Gastroesophageal sphincter (tissue), 4 donors: ENCODE measurements at regions not wholly inside any gene's neighbourhood (a gene's known extent, or its start where the extent isn't known, plus 50 kb on each side); places are given as distances from the start of the nearest gene placed in this dataset.

Experiments used
- ATAC-seq: fragments of 150-250 bp; one replicate; pipeline ENCODE4 v1.9.1; 2016; ENCODE audit warnings: mild to moderate bottlenecking, moderate library complexity
- H3K27ac ChIP-seq, 4 donors: fragments of 200-600 bp; sonication (generic) in 3 of 4; 1 replicate in 3 of 4; 2 replicates in 1 of 4; pipeline ENCODE4 v1.5.1; 2016 to 2019
- H3K27me3 ChIP-seq: fragments of 200-600 bp; sonication (generic); one replicate; pipeline ENCODE4 v1.5.1; 2019
- H3K36me3 ChIP-seq, 2 donors: fragments of 200-600 bp; sonication (generic); one replicate each; pipeline ENCODE4 v1.5.1; 2019; ENCODE audit warnings: control low read depth in 1 of 2
- H3K4me1 ChIP-seq, 3 donors: fragments of 200-600 bp; sonication (generic); 1 replicate in 2 of 3; 2 replicates in 1 of 3; pipeline ENCODE4 v1.5.1; 2016 to 2019; ENCODE audit warnings: control low read depth in 2 of 3
- H3K4me3 ChIP-seq, 2 donors: fragments of 200-600 bp; sonication (generic); one replicate each; pipeline ENCODE4 v1.5.1; 2019; ENCODE audit warnings: mild to moderate bottlenecking in 1 of 2, moderate library complexity in 1 of 2
- H3K9me3 ChIP-seq, 3 donors: fragments of 200-600 bp; sonication (generic); one replicate each; pipeline ENCODE4 v1.5.1; 2017 to 2019; ENCODE audit warnings: control low read depth in 2 of 3
- CTCF ChIP-seq, 4 experiments: fragments of 200-600 bp in 2 of 4; fragments of 450-650 bp in 2 of 4; sonication (generic) in 1 of 4; IDR thresholded peaks; one replicate each; pipeline ENCODE4 v1.5.1; 2017 to 2019; ENCODE audit warnings: antibody characterized with exemption in 4 of 4, mild to moderate bottlenecking in 2 of 4, moderate library complexity in 2 of 4
- EP300 ChIP-seq: sonication (generic); formaldehyde crosslinking; IDR thresholded peaks from one replicate; pipeline ENCODE4 v1.6.1; 2017; ENCODE audit warnings: antibody characterized with exemption, mild to moderate bottlenecking
- POLR2A ChIP-seq, 2 donors: fragments of 450-650 bp; IDR thresholded peaks; one replicate each; pipeline ENCODE4 v1.6.1; 2017; ENCODE audit warnings: antibody characterized with exemption in 2 of 2, mild to moderate bottlenecking in 2 of 2, moderate library complexity in 1 of 2
- POLR2AphosphoS5 ChIP-seq: sonication (generic); formaldehyde crosslinking; IDR thresholded peaks from one replicate; pipeline ENCODE4 v1.6.1; 2017; ENCODE audit warnings: antibody characterized with exemption
- WGBS, 2 donors: methylation state at CpG; one replicate each; pipeline ENCODE4 v1.1.5; 2018; ENCODE audit warnings: low coverage in 1 of 2; 5-methylcytosine and 5-hydroxymethylcytosine counted together

GRCh38 chr2:76288598-76288997, 577.9 kb upstream of the GCFC2 start:
- no peak overlapping the region for H3K4me3 ChIP-seq
- 18 to 21% methylated on average over 1 of the region's 1 CpG for WGBS, 2 donors
- no peak overlapping the region for H3K27ac ChIP-seq
- H3K9me3 ChIP-seq = no peaks in the 10 kb centered on the region
- H3K4me1 ChIP-seq = no peaks in the 10 kb centered on the region
- no peak for TF ChIP-seq POLR2AphosphoS5
- no peaks in the 10 kb centered on the region for H3K36me3 ChIP-seq
- H3K27me3 ChIP-seq = no peaks in the 10 kb centered on the region
- no peak for ATAC-seq

GRCh38 chr2:76288146-76288545, 577.4 kb upstream of the GCFC2 start:
- Histone ChIP-seq H3K27ac (no peak overlapping the region), H3K9me3 (no peaks in the 10 kb centered on the region), H3K27me3 (no peaks in the 10 kb centered on the region), H3K36me3 (no peaks in the 10 kb centered on the region), H3K4me3 (no peak overlapping the region), H3K4me1 (no peaks in the 10 kb centered on the region)
- WGBS, 2 donors = 57 to 58% methylated on average over 2 of the region's 2 CpGs
- ATAC-seq = no peak
- no peak for TF ChIP-seq CTCF (IDR thresholded peaks at IDR 0.05)
- no peak for TF ChIP-seq POLR2A (IDR thresholded peaks at IDR 0.05)
- no peak for TF ChIP-seq POLR2AphosphoS5
- TF ChIP-seq EP300 = no peak

GRCh38 chr2:76283350-76283749, 572.6 kb upstream of the GCFC2 start:
- Histone ChIP-seq H3K9me3 (no peaks in the 10 kb centered on the region), H3K4me1 (no peaks in the 10 kb centered on the region), H3K36me3 (no peaks in the 10 kb centered on the region), H3K4me3 (no peak overlapping the region), H3K27ac (no peak overlapping the region), H3K27me3 (no peaks in the 10 kb centered on the region)
- TF ChIP-seq POLR2A (IDR thresholded peaks at IDR 0.05) (no peak), CTCF (IDR thresholded peaks at IDR 0.05) (no peak), EP300 (no peak), POLR2AphosphoS5 (no peak)
- ATAC-seq = no peak

GRCh38 chr2:76281156-76281841, 570.6 kb upstream of the GCFC2 start:
- Histone ChIP-seq H3K27me3 (no peaks in the 10 kb centered on the region), H3K4me3 (no peak overlapping the region), H3K4me1 (no peaks in the 10 kb centered on the region), H3K9me3 (no peaks in the 10 kb centered on the region), H3K36me3 (no peaks in the 10 kb centered on the region), H3K27ac (no peak overlapping the region)
- no peak for ATAC-seq
- no peak for TF ChIP-seq CTCF (IDR thresholded peaks at IDR 0.05)
- no peak for TF ChIP-seq POLR2AphosphoS5
- TF ChIP-seq POLR2A (IDR thresholded peaks at IDR 0.05) = no peak
- TF ChIP-seq EP300 = no peak
- 84 to 100% methylated on average over 2 of the region's 2 CpGs for WGBS, 2 donors

- Histone ChIP-seq H3K9me3 (no peaks in the 10 kb centered on the region), H3K27me3 (no peaks in the 10 kb centered on the region), H3K4me1 (no peaks in the 10 kb centered on the region), H3K27ac (no peak overlapping the region), H3K36me3 (no peaks in the 10 kb centered on the region), H3K4me3 (no peak overlapping the region)
- WGBS, 2 donors = 5 to 9% methylated on average over 2 of the region's 2 CpGs
- TF ChIP-seq CTCF (IDR thresholded peaks at IDR 0.05) (no peak), POLR2AphosphoS5 (no peak), POLR2A (IDR thresholded peaks at IDR 0.05) (no peak), EP300 (no peak)
- ATAC-seq = no peak
These were observed 570.0 kb upstream of the GCFC2 start for GRCh38 chr2:76280686-76281085.
